GM18499 (cell line): ENCODE measurements at regions not wholly inside any gene's neighbourhood (a gene's known extent, or its start where the extent isn't known, plus 50 kb on each side); places are given as distances from the start of the nearest gene placed in this dataset.

Experiments used
- ATAC-seq: cut with Tn5 transposase; IDR thresholded peaks from one replicate; pipeline ENCODE4 v1.9.1; 2021; ENCODE audit warnings: moderate number of reproducible peaks; ENCODE audit not compliant: insufficient read depth, unreplicated experiment

DNA sequence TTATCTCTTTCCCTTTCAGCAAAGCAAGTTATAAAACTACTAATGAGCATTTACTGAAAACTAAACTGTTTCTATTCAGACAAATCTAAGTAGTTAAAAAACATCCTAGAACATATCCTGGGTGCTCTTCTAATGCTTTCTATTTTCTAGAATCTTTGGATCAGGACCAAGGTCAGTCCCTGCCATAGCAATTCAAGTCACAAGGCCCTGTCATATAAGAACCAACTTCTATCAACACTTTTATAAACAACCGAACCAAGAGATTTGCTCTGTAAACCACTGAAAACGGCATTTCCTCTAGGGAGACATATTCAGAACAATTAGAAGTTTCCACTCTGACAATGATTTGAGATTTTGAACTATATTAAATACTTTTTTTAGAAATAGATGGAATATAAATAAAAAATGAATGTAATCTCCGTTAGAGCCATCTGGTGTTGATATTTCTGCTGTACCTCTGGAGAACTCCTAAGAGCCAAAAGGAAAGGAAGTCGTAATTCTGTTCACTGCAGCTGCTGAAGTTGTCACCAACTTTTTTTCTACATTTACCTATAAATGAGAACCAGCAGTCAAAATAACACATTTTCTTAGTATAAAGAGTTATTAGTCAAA, 51.4 kb upstream of the LGSN start:
- no peak for ATAC-seq

DNA sequence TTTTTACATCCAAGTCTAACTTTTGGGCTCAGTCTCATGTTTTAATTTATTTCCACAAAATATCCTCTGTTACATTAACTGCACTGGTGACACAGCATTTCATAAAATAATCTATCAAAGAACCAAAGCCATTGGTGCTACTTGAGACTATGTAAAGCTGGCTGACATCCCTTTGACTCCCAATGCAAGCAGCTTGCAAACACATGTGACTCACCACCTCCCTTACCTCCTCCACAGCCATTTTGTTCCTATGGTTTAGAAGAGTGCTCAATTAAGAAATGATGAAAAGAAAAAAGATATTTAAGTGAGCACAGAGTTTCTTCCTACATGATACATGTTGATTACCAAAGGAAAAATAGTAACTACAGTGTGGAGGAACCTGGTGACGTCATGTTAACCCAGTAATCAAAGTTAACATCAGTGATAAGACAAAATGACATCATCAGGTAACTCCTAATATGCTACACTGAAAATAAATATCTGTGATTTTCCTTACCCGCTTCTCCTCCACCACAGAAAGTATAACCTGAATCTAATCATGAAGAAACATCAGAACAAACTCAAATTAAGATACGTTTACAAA, 53.3 kb upstream of the LGSN start:
- ATAC-seq: no peak

- ATAC-seq: peak; percentile 30
Measured at GRCh38 chr6:63389191-63389844, 69.5 kb upstream of the LGSN start.

- no peak for ATAC-seq
Measured at GRCh38 chr6:63391203-63391970, 71.6 kb upstream of the LGSN start.

DNA sequence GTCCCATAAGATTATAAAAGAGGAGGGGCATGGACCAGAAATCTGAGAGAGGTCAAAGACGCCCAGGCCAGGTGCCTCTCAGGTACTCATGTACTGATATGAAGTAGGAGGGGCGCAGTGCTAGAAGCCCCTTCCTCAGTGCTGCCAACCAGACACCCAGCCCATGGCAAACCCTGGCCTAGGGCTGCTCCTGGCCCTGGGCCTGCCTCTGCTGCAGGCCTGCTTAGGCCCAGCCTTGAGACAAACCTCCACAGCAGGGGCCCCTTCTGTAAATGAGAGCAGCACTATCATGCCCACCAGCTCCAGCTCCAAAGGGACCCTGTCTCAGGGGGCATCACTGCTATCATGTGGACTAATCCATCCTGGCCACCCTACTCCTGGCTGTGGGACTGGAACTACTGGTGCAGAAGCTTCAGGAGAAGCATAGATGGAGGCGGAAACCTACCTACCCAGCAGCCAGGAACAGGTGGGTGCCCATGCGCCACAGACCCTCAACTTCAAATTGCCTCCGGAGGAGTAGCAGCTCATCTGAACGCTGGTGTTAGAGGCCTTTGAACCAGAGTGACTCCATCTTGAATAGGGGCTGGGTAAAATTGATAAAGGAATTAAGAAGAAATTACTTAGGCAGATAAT, 72.4 kb upstream of the LGSN start:
- no peak for ATAC-seq

DNA sequence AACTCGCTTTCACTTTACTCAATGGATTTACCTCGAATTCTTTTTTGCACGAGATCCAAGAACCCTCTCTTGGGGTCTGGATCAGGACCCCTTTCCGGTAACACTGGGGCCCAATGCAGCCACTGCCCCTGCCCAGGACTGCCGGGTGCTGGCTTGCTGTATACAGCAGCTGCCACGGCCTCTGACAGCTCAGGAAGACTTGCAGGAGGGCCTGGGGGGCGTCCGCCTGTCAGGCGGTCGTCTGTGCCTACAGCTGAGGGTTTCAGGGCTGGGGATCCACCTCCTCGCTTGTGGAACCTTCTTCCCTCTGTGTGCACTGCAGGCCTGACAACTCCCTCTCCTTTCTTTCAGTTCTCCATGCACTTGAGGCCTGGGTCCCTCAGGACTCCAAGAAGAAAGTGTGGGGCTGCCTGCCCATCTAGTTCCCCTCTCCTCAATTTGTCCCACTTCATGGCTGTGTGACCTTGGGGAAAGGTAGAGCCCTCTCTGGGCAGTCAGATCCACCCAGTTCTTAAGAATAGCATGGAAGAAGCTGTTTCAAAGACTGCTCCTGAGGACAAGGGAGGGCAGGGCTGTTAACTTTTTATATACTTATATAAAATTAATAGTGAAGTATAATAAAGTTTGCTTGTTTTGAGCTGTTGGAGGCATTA, 75.0 kb upstream of the LGSN start:
- no peak for ATAC-seq

GRCh38 chr6:63395381-63395780, 75.6 kb upstream of the LGSN start:
- ATAC-seq: no peak

GRCh38 chr6:63403725-63404124, 83.9 kb upstream of the LGSN start:
- ATAC-seq: no peak

- no peak for ATAC-seq
Measured at GRCh38 chr6:63410435-63411426, 90.9 kb upstream of the LGSN start.

DNA sequence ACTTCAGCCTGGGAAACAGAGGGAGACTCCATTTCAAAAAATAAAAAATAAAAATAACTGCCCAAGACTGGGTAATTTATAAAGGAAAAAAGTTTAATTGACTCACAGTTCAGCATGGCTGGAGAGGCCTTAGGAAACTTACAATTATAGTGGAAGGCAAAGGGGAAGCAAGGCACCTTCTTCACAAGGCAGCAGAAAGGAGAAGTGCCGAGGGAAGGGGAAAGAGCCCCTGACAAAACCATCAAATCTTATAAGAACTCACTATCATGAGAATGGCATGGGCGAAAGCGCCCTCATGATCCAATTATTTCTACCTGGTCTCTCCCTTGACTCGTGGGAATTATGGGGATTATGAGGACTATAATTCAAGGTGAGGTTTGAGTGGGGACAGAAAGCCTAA, 95.5 kb upstream of the LGSN start:
- ATAC-seq: no peak

- ATAC-seq: no peak
Measured at GRCh38 chr6:63418741-63419140, 99.0 kb upstream of the LGSN start.

DNA sequence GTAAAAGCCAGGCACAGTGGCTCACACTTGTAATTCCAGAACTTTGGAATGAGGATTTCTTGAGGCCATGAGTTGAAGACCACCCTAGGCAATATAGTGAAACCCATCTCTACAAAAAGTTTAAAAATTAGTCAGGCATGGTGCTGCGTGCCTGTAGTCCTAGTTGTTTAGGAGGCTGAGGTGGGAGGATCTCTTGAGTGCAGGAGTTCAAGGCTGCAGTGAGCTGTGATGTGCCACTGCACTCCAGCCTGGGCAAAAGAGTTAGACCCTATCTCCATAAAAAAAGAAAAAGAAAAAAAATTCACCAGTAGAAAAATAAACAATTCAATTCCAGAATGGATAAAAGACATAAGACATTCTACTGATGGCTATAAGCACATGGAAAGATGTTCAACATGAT, 104.9 kb upstream of the LGSN start:
- no peak for ATAC-seq

DNA sequence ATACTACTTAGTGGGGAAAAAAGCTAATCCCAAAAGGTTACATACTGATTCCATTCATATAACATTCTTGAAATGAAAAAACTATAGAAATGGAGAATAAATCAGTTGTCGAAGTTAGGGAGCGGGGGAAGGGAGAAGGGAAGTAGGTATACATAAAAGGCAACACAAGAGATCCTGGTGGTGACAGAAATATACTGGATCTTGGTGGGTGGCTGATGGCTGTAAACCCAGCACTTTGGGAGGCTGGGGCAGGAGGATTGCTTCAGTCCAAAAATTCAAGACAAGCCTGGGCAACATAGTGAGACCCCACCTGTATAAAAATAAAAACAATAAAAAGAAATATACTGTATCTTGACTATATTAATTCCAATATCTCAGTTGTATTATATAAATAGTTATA, 105.7 kb upstream of the LGSN start:
- ATAC-seq: no peak

DNA sequence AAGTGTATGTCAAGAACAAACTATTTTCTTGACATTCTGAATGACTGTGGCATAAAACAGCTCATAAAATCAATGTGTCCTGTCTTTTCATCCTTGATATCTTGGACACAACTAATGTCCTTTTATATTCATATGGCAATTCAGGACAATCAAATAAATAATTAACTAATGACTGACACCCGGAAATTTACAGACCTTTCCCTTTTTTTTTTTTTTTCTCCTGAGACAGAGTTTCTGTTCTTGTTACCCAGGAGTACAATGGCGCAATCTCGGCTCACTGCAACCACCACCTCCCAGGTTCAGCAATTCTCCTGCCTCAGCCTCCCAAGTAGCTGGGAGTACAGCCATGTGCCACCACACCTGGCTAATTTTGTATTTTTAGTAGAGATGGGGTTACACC, 107.1 kb upstream of the LGSN start:
- no peak for ATAC-seq

GRCh38 chr6:63427951-63428350, 108.2 kb upstream of the LGSN start:
- ATAC-seq: no peak

- ATAC-seq: no peak
Measured at GRCh38 chr6:63430985-63431519, 111.3 kb upstream of the LGSN start.

- ATAC-seq: no peak
Measured at GRCh38 chr6:63434943-63435342, 115.2 kb upstream of the LGSN start.

DNA sequence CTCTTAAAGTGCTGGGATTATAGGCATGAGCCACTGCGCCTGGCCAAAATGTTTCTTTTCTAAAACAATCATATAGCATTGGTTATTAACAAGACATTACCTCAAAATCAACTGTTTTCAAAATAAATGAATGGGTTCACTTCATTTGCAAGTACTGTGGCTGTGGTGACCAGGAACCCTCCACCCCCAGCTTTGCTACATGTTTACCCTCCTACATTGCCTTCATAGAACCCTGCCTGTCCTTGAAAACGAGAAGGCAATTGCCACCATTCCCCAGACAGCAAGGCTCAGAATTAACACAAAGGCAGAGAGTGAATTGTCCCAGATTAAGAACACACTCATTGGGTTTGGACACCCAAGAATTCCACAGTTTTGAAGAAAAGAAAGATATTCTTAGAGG, 116.6 kb upstream of the LGSN start:
- ATAC-seq: no peak

GRCh38 chr6:63437058-63437457, 117.3 kb upstream of the LGSN start:
- ATAC-seq: no peak
